NCI-H1092 treated with DMSO at 0.1 percent for 48 hours (cell line): ENCODE measurements at regions not wholly inside any gene's neighbourhood (a gene's known extent, or its start where the extent isn't known, plus 50 kb on each side); places are given as distances from the start of the nearest gene placed in this dataset.
"Not testable (repeated sequence)": the region's sequence is repeated elsewhere in the genome, so short reads cannot be mapped to it uniquely, and the experiment has no call there.

Experiments
- DNase-seq: peaks from one replicate; lab custom pipeline; 2025; lab: John Stamatoyannopoulos, UW

- no peak for DNase-seq
Measured at GRCh38 chr3:20729185-20729584, 543.2 kb upstream of the SGO1 start.

GRCh38 chr3:20726786-20727185 lies 540.8 kb upstream of the SGO1 start:
- DNase-seq: no peak

- DNase-seq: no peak
Measured at GRCh38 chr3:20724241-20724640, 538.2 kb upstream of the SGO1 start.

- DNase-seq: not testable (repeated sequence)
Measured at GRCh38 chr3:20716425-20716824, 530.4 kb upstream of the SGO1 start.

- DNase-seq: peak; percentile 9
Measured at GRCh38 chr3:20701641-20702040, 515.6 kb upstream of the SGO1 start.

- peak; percentile 25 for DNase-seq
Measured at GRCh38 chr3:20700714-20701113, 514.7 kb upstream of the SGO1 start.

GRCh38 chr3:20698896-20699295 lies 512.9 kb upstream of the SGO1 start:
- DNase-seq: no peak

GRCh38 chr3:20696388-20697150 lies 510.6 kb upstream of the SGO1 start:
- DNase-seq: no peak

- no peak for DNase-seq
Measured at GRCh38 chr3:20692675-20693074, 506.7 kb upstream of the SGO1 start.

- no peak for DNase-seq
Measured at GRCh38 chr3:20683910-20684309, 497.9 kb upstream of the SGO1 start.

- DNase-seq: no peak
Measured at GRCh38 chr3:20682573-20682972, 496.6 kb upstream of the SGO1 start.

GRCh38 chr3:20680990-20681628 lies 495.1 kb upstream of the SGO1 start:
- DNase-seq: no peak

GRCh38 chr3:20673866-20674265 lies 487.9 kb upstream of the SGO1 start:
- no peak for DNase-seq

- DNase-seq: no peak
Measured at GRCh38 chr3:20669675-20670074, 483.7 kb upstream of the SGO1 start.

GRCh38 chr3:20669184-20669583 lies 483.2 kb upstream of the SGO1 start:
- DNase-seq: no peak

- DNase-seq: no peak
Measured at GRCh38 chr3:20668411-20668810, 482.4 kb upstream of the SGO1 start.

GRCh38 chr3:20666091-20666490 lies 480.1 kb upstream of the SGO1 start:
- no peak for DNase-seq

GRCh38 chr3:20658491-20658890 lies 472.5 kb upstream of the SGO1 start:
- DNase-seq: no peak

GRCh38 chr3:20657560-20657959 lies 471.6 kb upstream of the SGO1 start:
- no peak for DNase-seq

GRCh38 chr3:20652231-20652986 lies 466.4 kb upstream of the SGO1 start:
- no peak for DNase-seq

- DNase-seq: no peak
Measured at GRCh38 chr3:20648921-20649381, 462.9 kb upstream of the SGO1 start.

- DNase-seq: no peak
Measured at GRCh38 chr3:20648294-20648693, 462.3 kb upstream of the SGO1 start.

GRCh38 chr3:20646425-20646824 lies 460.4 kb upstream of the SGO1 start:
- no peak for DNase-seq
